GM12891 (cell line): ENCODE measurements at regions not wholly inside any gene's neighbourhood (a gene's known extent, or its start where the extent isn't known, plus 50 kb on each side); places are given as distances from the start of the nearest gene placed in this dataset.

Experiments
- DNase-seq: peaks from one replicate; pipeline ENCODE4 v3.0.0; 2011; ENCODE audit warnings: low spot score; ENCODE audit not compliant: insufficient read length
- FAIRE-seq: peaks from 2 replicates; lab custom pipeline; 2011; peaks lifted over from hg19 to GRCh38; lab: Jason Lieb, UNC
- PAX5 ChIP-seq: IDR thresholded peaks from 2 replicates; pipeline ENCODE4 v1.6.1; 2011; ENCODE audit warnings: low read length, moderate library complexity, mild to moderate bottlenecking; ENCODE audit not compliant: insufficient read depth, severe bottlenecking
- POLR2A ChIP-seq: IDR thresholded peaks from 2 replicates; pipeline ENCODE4 v1.6.1; 2011; ENCODE audit warnings: low read depth, low read length, control low read depth
- POLR2AphosphoS5 ChIP-seq: IDR thresholded peaks from 2 replicates; pipeline ENCODE4 v1.6.1; 2011; ENCODE audit warnings: low read depth, low read length, control low read depth
- POU2F2 ChIP-seq: IDR thresholded peaks from 2 replicates; pipeline ENCODE4 v1.6.1; 2011; ENCODE audit warnings: low read depth, mild to moderate bottlenecking, control low read depth, low read length, moderate library complexity
- SPI1 ChIP-seq: IDR thresholded peaks from 2 replicates; pipeline ENCODE4 v1.6.1; 2011; ENCODE audit warnings: low read depth, low read length, control low read depth
- TAF1 ChIP-seq: IDR thresholded peaks from 2 replicates; pipeline ENCODE4 v1.6.1; 2011; ENCODE audit warnings: low read depth, low read length, control low read depth

GRCh38 chr6:88238065-88238464 lies 71.9 kb upstream of the CNR1 start:
- DNase-seq (peak; percentile 15), FAIRE-seq (peak; percentile 84)
- TF ChIP-seq POLR2AphosphoS5 (no peak), POLR2A (no peak), POU2F2 (no peak), TAF1 (no peak), PAX5 (no peak), SPI1 (no peak)

- TF ChIP-seq SPI1 = no peak
- TF ChIP-seq POU2F2 = no peak
- no peak for TF ChIP-seq POLR2AphosphoS5
- no peak for TF ChIP-seq PAX5
- no peak for TF ChIP-seq POLR2A
- no peak for TF ChIP-seq TAF1
- FAIRE-seq = no peak
- DNase-seq = no peak
Measured at GRCh38 chr6:88236612-88237360, 70.6 kb upstream of the CNR1 start.

- TF ChIP-seq SPI1 (no peak), POLR2A (no peak), PAX5 (no peak), POLR2AphosphoS5 (no peak), TAF1 (no peak), POU2F2 (no peak)
- no peak for DNase-seq
- FAIRE-seq = no peak
Measured at GRCh38 chr6:88232753-88233152, 66.6 kb upstream of the CNR1 start.

- TF ChIP-seq POLR2A (no peak), POU2F2 (no peak), SPI1 (no peak), PAX5 (no peak), TAF1 (no peak), POLR2AphosphoS5 (no peak)
- DNase-seq = no peak
- FAIRE-seq = peak; percentile 55
Measured at GRCh38 chr6:88223298-88223697, 57.2 kb upstream of the CNR1 start.

DNA sequence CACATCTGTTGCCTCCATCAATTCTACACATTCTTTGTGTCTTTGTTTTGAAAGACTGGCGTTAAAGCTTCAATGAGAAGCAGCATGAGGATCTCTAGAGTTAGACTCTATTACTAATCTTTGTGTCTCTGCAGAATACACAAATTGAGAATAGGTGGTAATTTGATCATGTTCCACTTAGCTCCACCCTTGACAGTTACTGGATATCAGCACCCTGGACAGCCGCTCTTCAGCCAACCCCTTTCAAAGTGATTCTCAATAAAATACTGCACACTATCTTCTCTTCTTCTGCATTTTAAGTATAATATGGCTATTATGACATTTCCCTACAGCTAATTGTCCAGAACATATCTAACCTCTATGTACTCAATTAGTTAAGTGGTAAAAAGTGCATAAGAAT lies 54.3 kb upstream of the CNR1 start:
- TF ChIP-seq POU2F2 (no peak), SPI1 (no peak), POLR2AphosphoS5 (no peak), PAX5 (no peak), TAF1 (no peak), POLR2A (no peak)
- DNase-seq (no peak), FAIRE-seq (no peak)

- TF ChIP-seq PAX5 = no peak
- no peak for FAIRE-seq
Measured at GRCh38 chr6:88216182-88216581, 50.0 kb upstream of the CNR1 start.

More at GRCh38 chr6:88216182-88216581, 50.0 kb upstream of the CNR1 start:
- no peak for DNase-seq
